Endothelial cell of umbilical vein (primary cell): ENCODE measurements at regions not wholly inside any gene's neighbourhood (a gene's known extent, or its start where the extent isn't known, plus 50 kb on each side); places are given as distances from the start of the nearest gene placed in this dataset.

ENCODE experiments used
- CTCF ChIP-seq, 2 donors: IDR thresholded peaks; 1 replicate in 1 of 2; 2 replicates in 1 of 2; pipeline ENCODE4 v1.5.1; 2011; ENCODE audit warnings: low read length in 2 of 2, mild to moderate bottlenecking in 2 of 2, moderate library complexity in 2 of 2, control low read depth in 1 of 2, inconsistent platforms in 1 of 2, low read depth in 1 of 2; ENCODE audit not compliant: insufficient read depth in 1 of 2; ENCODE audit errors: extremely low read depth in 1 of 2
- EZH2 ChIP-seq: IDR thresholded peaks from 2 replicates; pipeline ENCODE4 v1.6.1; 2012; ENCODE audit warnings: borderline replicate concordance, low read depth, mild to moderate bottlenecking, moderate library complexity, low read length, inconsistent platforms; ENCODE audit not compliant: severe bottlenecking
- FOS ChIP-seq: IDR thresholded peaks from 2 replicates; pipeline ENCODE4 v1.6.1; 2011; ENCODE audit warnings: mild to moderate bottlenecking, low read length, moderate library complexity, borderline replicate concordance; ENCODE audit not compliant: insufficient read depth
- GATA2 ChIP-seq: IDR thresholded peaks from 2 replicates; pipeline ENCODE4 v1.7.0; 2011; ENCODE audit warnings: low read depth, mild to moderate bottlenecking, moderate library complexity, mixed read lengths, low read length; ENCODE audit not compliant: insufficient read length, insufficient read depth
- JUN ChIP-seq: IDR thresholded peaks from 2 replicates; pipeline ENCODE4 v1.6.1; 2011; ENCODE audit warnings: borderline replicate concordance, low read depth; ENCODE audit not compliant: insufficient read length, insufficient read depth
- MAX ChIP-seq: IDR thresholded peaks from 2 replicates; pipeline ENCODE4 v1.6.1; 2011; ENCODE audit not compliant: insufficient read depth, insufficient read length
- MYC ChIP-seq: IDR thresholded peaks from one replicate; pipeline ENCODE4 v1.6.1; 2011; ENCODE audit warnings: mild to moderate bottlenecking, low read depth, low read length
- POLR2A ChIP-seq: IDR thresholded peaks from 2 replicates; pipeline ENCODE4 v1.6.1; 2012; ENCODE audit warnings: low read depth, mild to moderate bottlenecking, control low read depth, low read length
- POLR2AphosphoS5 ChIP-seq: IDR thresholded peaks from 2 replicates; pipeline ENCODE4 v1.6.1; 2012; ENCODE audit warnings: low read depth, mild to moderate bottlenecking, control low read depth, low read length, moderate library complexity; ENCODE audit not compliant: insufficient read depth

- no peak for TF ChIP-seq EZH2
- no peak for TF ChIP-seq CTCF (IDR thresholded peaks at IDR 0.05; ENCODE audit: extremely low read depth in 1 of 2, insufficient read depth in 1 of 2, low read depth in 1 of 2, low read length in 2 of 2)
- TF ChIP-seq MYC: no peak
- no peak for TF ChIP-seq JUN
- no peak for TF ChIP-seq POLR2A
- TF ChIP-seq MAX: no peak
- TF ChIP-seq POLR2AphosphoS5: no peak
- TF ChIP-seq GATA2: no peak
- no peak for TF ChIP-seq FOS
Observed at GRCh38 chr7:51477819-51478218, 161.2 kb upstream of the COBL start.
